ENCODE measurements at regions not wholly inside any gene's neighbourhood (a gene's known extent, or its start where the extent isn't known, plus 50 kb on each side); places are given as distances from the start of the nearest gene placed in this dataset.

- DNase-seq (ENCODE audit: low read depth in 1 of 2, low spot score in 1 of 2), result no peak
- no peak overlapping the region for H3K4me3 ChIP-seq (replicated peaks; ENCODE audit: insufficient read depth, low read length)
- no peak overlapping the region for H3K27ac ChIP-seq (replicated peaks)
- H3K27me3 ChIP-seq (ENCODE audit: insufficient read depth, poor library complexity, severe bottlenecking), result no peaks in the 10 kb centered on the region
- no peak for TF ChIP-seq CTCF (IDR thresholded peaks at IDR 0.05; ENCODE audit: insufficient read depth, low read length)
- TF ChIP-seq SPI1 (IDR thresholded peaks at IDR 0.05; ENCODE audit: borderline replicate concordance, low read depth), result no peak
- no peak for TF ChIP-seq GABPA (IDR thresholded peaks at IDR 0.05; ENCODE audit: low read depth)
- TF ChIP-seq REST (IDR thresholded peaks at IDR 0.05; ENCODE audit: insufficient replicate concordance, low read depth), result no peak
- no peak for TF ChIP-seq POLR2AphosphoS5 (IDR thresholded peaks at IDR 0.05; ENCODE audit: low read depth)
Measured at GRCh38 chr2:239537633-239538356, 137.0 kb upstream of the HDAC4 start.

- H3K27me3 ChIP-seq (ENCODE audit: insufficient read depth, poor library complexity, severe bottlenecking), result no peaks in the 10 kb centered on the region
- no peak for TF ChIP-seq SPI1 (IDR thresholded peaks at IDR 0.05; ENCODE audit: borderline replicate concordance, low read depth)
- TF ChIP-seq POLR2AphosphoS5 (IDR thresholded peaks at IDR 0.05; ENCODE audit: low read depth), result no peak
- TF ChIP-seq REST (IDR thresholded peaks at IDR 0.05; ENCODE audit: insufficient replicate concordance, low read depth), result no peak
- no peak for TF ChIP-seq GABPA (IDR thresholded peaks at IDR 0.05; ENCODE audit: low read depth)
- TF ChIP-seq CTCF (IDR thresholded peaks at IDR 0.05; ENCODE audit: insufficient read depth, low read length), result no peak
Measured at GRCh38 chr2:239536186-239536585, 135.4 kb upstream of the HDAC4 start.

GRCh38 chr2:239535413-239536144, 134.8 kb upstream of the HDAC4 start:
- TF ChIP-seq SPI1 (IDR thresholded peaks at IDR 0.05; ENCODE audit: borderline replicate concordance, low read depth) (no peak), GABPA (IDR thresholded peaks at IDR 0.05; ENCODE audit: low read depth) (no peak), POLR2AphosphoS5 (IDR thresholded peaks at IDR 0.05; ENCODE audit: low read depth) (no peak), REST (IDR thresholded peaks at IDR 0.05; ENCODE audit: insufficient replicate concordance, low read depth) (no peak), CTCF (IDR thresholded peaks at IDR 0.05; ENCODE audit: insufficient read depth, low read length) (no peak)
- Histone ChIP-seq H3K27me3 (ENCODE audit: insufficient read depth, poor library complexity, severe bottlenecking) (no peaks in the 10 kb centered on the region), H3K4me3 (replicated peaks; ENCODE audit: insufficient read depth, low read length) (no peak overlapping the region), H3K27ac (replicated peaks) (no peak overlapping the region)
- no peak for DNase-seq (ENCODE audit: low read depth in 1 of 2, low spot score in 1 of 2)

More at GRCh38 chr2:239536186-239536585, 135.4 kb upstream of the HDAC4 start:
- Histone ChIP-seq H3K27ac (replicated peaks) (no peak overlapping the region), H3K4me3 (replicated peaks; ENCODE audit: insufficient read depth, low read length) (no peak overlapping the region)
- DNase-seq (ENCODE audit: low read depth in 1 of 2, low spot score in 1 of 2), result no peak
